ENCODE measurements at regions not wholly inside any gene's neighbourhood (a gene's known extent, or its start where the extent isn't known, plus 50 kb on each side); places are given as distances from the start of the nearest gene placed in this dataset.

GRCh38 chr6:84897988-84898594, 133.7 kb upstream of the TBX18 start:
- POLR2A ChIA-PET = no interaction called here
- CTCF ChIA-PET = interaction anchor here (0.7 kb wide), 1 partner anchor 11 kb away, joined by 4 read pairs; no protein-coding TSS in a partner anchor
- H3K4me1 ChIP-seq (ENCODE audit: control insufficient read depth, insufficient read depth, low read length) = no peaks in the 10 kb centered on the region
- no peaks in the 10 kb centered on the region for H3K36me3 ChIP-seq (ENCODE audit: control insufficient read depth in 2 of 2, insufficient read depth in 1 of 2, low read length in 2 of 2)
- no peak overlapping the region for H3K27ac ChIP-seq (ENCODE audit: extremely low read depth, low read depth, low read length)
- no peak overlapping the region for H3K4me3 ChIP-seq (ENCODE audit: low read depth, low read length)
- no peaks in the 10 kb centered on the region for H3K9me3 ChIP-seq (ENCODE audit: control insufficient read depth, insufficient read depth, low read depth, low read length)
- TF ChIP-seq ZNF843 (tag by site-specific recombination; IDR thresholded peaks at IDR 0.05) (no peak), ZNF629 (tag by site-specific recombination; IDR thresholded peaks at IDR 0.05) (peak; percentile 22; the same call in 1 of the 2 replicates), ZNF621 (tag by site-specific recombination; IDR thresholded peaks at IDR 0.05) (no peak)

- ChIA-PET POLR2A (no interaction called here), CTCF (interaction anchor here (0.6 kb wide), 1 partner anchor 167 kb away, joined by 3 read pairs; no protein-coding TSS in a partner anchor)
These were observed 132.6 kb upstream of the TBX18 start for GRCh38 chr6:84897011-84897410.

GRCh38 chr6:84892671-84893070, 128.3 kb upstream of the TBX18 start:
- Histone ChIP-seq H3K4me1 (ENCODE audit: control insufficient read depth, insufficient read depth, low read length) (no peaks in the 10 kb centered on the region), H3K4me3 (ENCODE audit: low read depth, low read length) (no peak overlapping the region), H3K27ac (ENCODE audit: extremely low read depth, low read depth, low read length) (no peak overlapping the region), H3K36me3 (ENCODE audit: control insufficient read depth in 2 of 2, insufficient read depth in 1 of 2, low read length in 2 of 2) (no peaks in the 10 kb centered on the region), H3K9me3 (ENCODE audit: control insufficient read depth, insufficient read depth, low read depth, low read length) (no peaks in the 10 kb centered on the region)
- CTCF ChIA-PET = no interaction called here
- POLR2A ChIA-PET = no interaction called here
- TF ChIP-seq ZNF354C (tag by site-specific recombination; IDR thresholded peaks at IDR 0.05; ENCODE audit: borderline replicate concordance, low read depth) (no peak), GLI4 (tag by site-specific recombination; IDR thresholded peaks at IDR 0.05) (no peak), PRDM4 (tag by site-specific recombination; IDR thresholded peaks at IDR 0.05) (no peak), ZNF292 (tag by site-specific recombination; IDR thresholded peaks at IDR 0.05; ENCODE audit: borderline replicate concordance, low read depth) (no peak), ZNF629 (tag by site-specific recombination; IDR thresholded peaks at IDR 0.05) (no peak), ZNF133 (tag by site-specific recombination; IDR thresholded peaks at IDR 0.05) (no peak), YY1 (tag by site-specific recombination; IDR thresholded peaks at IDR 0.05) (no peak), ZBTB7A (tag by site-specific recombination; IDR thresholded peaks at IDR 0.05; ENCODE audit: low read depth) (no peak), BCL11B (tag by site-specific recombination; IDR thresholded peaks at IDR 0.05; ENCODE audit: low read depth) (no peak), ZNF626 (tag by site-specific recombination; IDR thresholded peaks at IDR 0.05) (no peak), ZSCAN16 (tag by site-specific recombination; IDR thresholded peaks at IDR 0.05) (no peak), ZBTB44 (tag by site-specific recombination; IDR thresholded peaks at IDR 0.05) (no peak), ZNF501 (tag by site-specific recombination; IDR thresholded peaks at IDR 0.05) (no peak), ZIC2 (tag by site-specific recombination; IDR thresholded peaks at IDR 0.05) (no peak), ZNF26 (tag by site-specific recombination; IDR thresholded peaks at IDR 0.05) (no peak), ZEB2 (tag by site-specific recombination; IDR thresholded peaks at IDR 0.05) (no peak), ZNF138 (tag by site-specific recombination; IDR thresholded peaks at IDR 0.05; ENCODE audit: borderline replicate concordance) (no peak)

More at GRCh38 chr6:84897011-84897410, 132.6 kb upstream of the TBX18 start:
- no peak overlapping the region for H3K4me3 ChIP-seq (ENCODE audit: low read depth, low read length)
- TF ChIP-seq ZSCAN23 (tag by site-specific recombination; IDR thresholded peaks at IDR 0.05) = no peak
- no peak for TF ChIP-seq ZNF266 (tag by site-specific recombination; IDR thresholded peaks at IDR 0.05; ENCODE audit: low read depth)
- no peak for TF ChIP-seq ZNF114 (tag by site-specific recombination; IDR thresholded peaks at IDR 0.05)
- no peak for TF ChIP-seq ZNF16 (tag by site-specific recombination; IDR thresholded peaks at IDR 0.05; ENCODE audit: low read depth)
- TF ChIP-seq ZNF555 (tag by site-specific recombination; conservative IDR thresholded peaks at IDR 0.05) = no peak
- TF ChIP-seq TCF7L2 (IDR thresholded peaks at IDR 0.05; ENCODE audit: borderline replicate concordance, low read depth, low read length) = no peak
- TF ChIP-seq ZNF394 (tag by site-specific recombination; IDR thresholded peaks at IDR 0.05; ENCODE audit: borderline replicate concordance) = no peak
- no peak for TF ChIP-seq ZNF548 (tag by site-specific recombination; IDR thresholded peaks at IDR 0.05)
- no peaks in the 10 kb centered on the region for H3K36me3 ChIP-seq (ENCODE audit: control insufficient read depth in 2 of 2, insufficient read depth in 1 of 2, low read length in 2 of 2)
- no peaks in the 10 kb centered on the region for H3K4me1 ChIP-seq (ENCODE audit: control insufficient read depth, insufficient read depth, low read length)
- no peaks in the 10 kb centered on the region for H3K9me3 ChIP-seq (ENCODE audit: control insufficient read depth, insufficient read depth, low read depth, low read length)
- no peak overlapping the region for H3K27ac ChIP-seq (ENCODE audit: extremely low read depth, low read depth, low read length)
